CD14-positive monocyte (primary cell): ENCODE measurements at regions not wholly inside any gene's neighbourhood (a gene's known extent, or its start where the extent isn't known, plus 50 kb on each side); places are given as distances from the start of the nearest gene placed in this dataset.

Experiments
- DNase-seq, 3 donors: peaks; one replicate each; pipeline ENCODE4 v3.0.0-alpha.2; 2011 to 2022
- H2AFZ ChIP-seq: 2 replicates; pipeline ENCODE4 v1.6.0; 2012; ENCODE audit warnings: mild to moderate bottlenecking, low read depth, low read length, inconsistent platforms; ENCODE audit not compliant: insufficient read depth, poor library complexity, severe bottlenecking
- H3K27ac ChIP-seq, 2 donors: 1 replicate in 1 of 2; 2 replicates in 1 of 2; pipeline ENCODE4 v1.5.1; 2012 to 2013; ENCODE audit warnings: low read length in 2 of 2, control low read depth in 1 of 2, inconsistent platforms in 1 of 2, low read depth in 1 of 2, mild to moderate bottlenecking in 1 of 2
- H3K27me3 ChIP-seq, 2 donors: one replicate each; pipeline versions ENCODE4 v1.6.0 to v1.6.1; 2011 to 2013; ENCODE audit warnings: low read length in 2 of 2; ENCODE audit not compliant: control insufficient read depth in 2 of 2, insufficient read depth in 2 of 2
- H3K36me3 ChIP-seq, 2 donors: replicated peaks in 1 of 2; 1 replicate in 1 of 2; 2 replicates in 1 of 2; pipeline versions ENCODE4 v1.5.1 to v1.6.1; 2012 to 2013; ENCODE audit warnings: low read length in 2 of 2, control low read depth in 1 of 2, inconsistent platforms in 1 of 2, mild to moderate bottlenecking in 1 of 2; ENCODE audit not compliant: insufficient read depth in 2 of 2, control insufficient read depth in 1 of 2
- H3K4me1 ChIP-seq, 2 donors: 1 replicate in 1 of 2; 2 replicates in 1 of 2; pipeline versions ENCODE4 v1.5.1 to v1.6.1; 2012 to 2013; ENCODE audit warnings: low read length in 2 of 2, control low read depth in 1 of 2, inconsistent platforms in 1 of 2, mild to moderate bottlenecking in 1 of 2, moderate library complexity in 1 of 2; ENCODE audit not compliant: insufficient read depth in 2 of 2, control insufficient read depth in 1 of 2
- H3K4me2 ChIP-seq: replicated peaks from 2 replicates; pipeline ENCODE3; 2012; ENCODE audit warnings: low read length, moderate library complexity, mild to moderate bottlenecking; ENCODE audit not compliant: poor library complexity, severe bottlenecking; ENCODE audit errors: extremely low read depth
- H3K4me3 ChIP-seq, 3 experiments: fragments of 200-600 bp in 1 of 3; sonication (generic) in 1 of 3; replicated peaks in 1 of 3; 1 replicate in 2 of 3; 2 replicates in 1 of 3; pipeline ENCODE4 v1.5.1; 2011 to 2013; ENCODE audit warnings: low read length in 3 of 3, mild to moderate bottlenecking in 3 of 3, control low read depth in 2 of 3, low read depth in 2 of 3, inconsistent platforms in 1 of 3, moderate library complexity in 1 of 3
- H3K79me2 ChIP-seq: 2 replicates; pipeline ENCODE4 v1.6.0; 2012; ENCODE audit warnings: mild to moderate bottlenecking, control low read depth, inconsistent platforms, low read length, moderate library complexity; ENCODE audit not compliant: insufficient read depth
- H3K9ac ChIP-seq: 2 replicates; pipeline ENCODE4 v1.6.0; 2017; ENCODE audit warnings: low read length, mild to moderate bottlenecking; ENCODE audit not compliant: insufficient read depth, poor library complexity, severe bottlenecking
- H3K9me3 ChIP-seq, 2 donors: replicated peaks in 1 of 2; 1 replicate in 1 of 2; 2 replicates in 1 of 2; pipeline versions ENCODE4 v1.5.1 to v1.6.1; 2012 to 2013; ENCODE audit warnings: low read length in 2 of 2, control low read depth in 1 of 2; ENCODE audit not compliant: control insufficient read depth in 1 of 2, insufficient read depth in 1 of 2
- H4K20me1 ChIP-seq: 2 replicates; pipeline ENCODE4 v1.6.0; 2012; ENCODE audit warnings: mild to moderate bottlenecking, low read length, control low read depth, moderate library complexity; ENCODE audit not compliant: insufficient read depth
- H3K27ac Mint-ChIP-seq, 7 donors: one replicate each; pipeline ENCODE4 v1.8.0; 2020; ENCODE audit warnings: mild to moderate bottlenecking in 7 of 7, mixed read lengths in 7 of 7, moderate library complexity in 6 of 7, inconsistent platforms in 2 of 7
- H3K27me3 Mint-ChIP-seq, 3 donors: one replicate each; pipeline ENCODE4 v1.8.0; 2021 to 2022; ENCODE audit warnings: low read depth in 3 of 3, mild to moderate bottlenecking in 3 of 3, mixed read lengths in 3 of 3, moderate library complexity in 3 of 3, inconsistent platforms in 1 of 3
- H3K36me3 Mint-ChIP-seq, 2 donors: one replicate each; pipeline ENCODE4 v1.8.0; 2020; ENCODE audit warnings: mixed read lengths in 2 of 2, inconsistent platforms in 1 of 2, mild to moderate bottlenecking in 1 of 2
- H3K4me1 Mint-ChIP-seq: one replicate; pipeline ENCODE4 v1.8.0; 2020; ENCODE audit warnings: mild to moderate bottlenecking, mixed read lengths
- H3K4me3 Mint-ChIP-seq, 2 donors: one replicate each; pipeline ENCODE4 v1.8.0; 2020; ENCODE audit warnings: mild to moderate bottlenecking in 2 of 2, mixed read lengths in 2 of 2, moderate library complexity in 1 of 2
- H3K9me3 Mint-ChIP-seq, 7 donors: one replicate each; pipeline ENCODE4 v1.8.0; 2020 to 2022; ENCODE audit warnings: mixed read lengths in 7 of 7, mild to moderate bottlenecking in 6 of 7, moderate library complexity in 6 of 7, inconsistent platforms in 2 of 7
- WGBS: methylation state at CpG from one replicate; pipeline ENCODE4 v1.1.5; 2013; ENCODE audit warnings: missing lambda C conversion rate; ENCODE audit not compliant: insufficient coverage; 5-methylcytosine and 5-hydroxymethylcytosine counted together
- intact Hi-C, 2 donors: fragments of 100-400 bp; cut with micrococcal nuclease; formaldehyde crosslinking; loops; one replicate each; pipeline versions ENCODE4 v1.15.0 to v1.15.1; 2023
- TF ChIP-seq, protein P1 (sequence below): fragments of 200-600 bp; IDR thresholded peaks from one replicate; pipeline ENCODE4 v1.8.0; 2022; ENCODE audit warnings: antibody characterized with exemption, mild to moderate bottlenecking

DNA sequence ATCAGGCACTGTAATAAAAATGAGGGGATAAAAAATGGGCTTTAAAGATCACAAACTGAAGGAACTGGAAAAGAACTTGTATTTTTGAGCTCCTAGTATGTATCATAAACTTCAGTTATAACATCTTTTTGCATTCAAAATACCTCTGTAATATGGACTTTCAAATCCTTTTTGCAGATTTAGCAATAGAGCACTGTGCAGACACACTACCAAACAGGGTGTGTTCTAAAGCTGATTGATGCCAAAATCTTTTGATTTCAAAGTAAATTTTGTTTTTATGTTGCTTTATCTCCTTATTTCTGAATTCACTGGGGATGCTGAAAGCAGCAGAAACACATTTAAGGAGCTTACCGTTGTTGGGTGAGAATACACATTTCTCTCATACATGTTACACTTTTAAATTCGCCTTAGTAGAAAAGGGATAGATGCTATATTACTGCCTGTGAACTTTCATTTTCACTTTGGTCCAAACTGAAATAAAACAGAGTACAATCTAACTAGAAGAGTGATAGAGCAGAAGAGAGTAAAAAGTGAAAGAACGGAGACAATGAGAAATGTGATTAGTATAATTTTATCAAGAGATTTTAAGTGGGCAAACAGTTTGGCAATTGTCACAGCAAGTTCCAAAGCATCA, 1126.6 kb downstream of the BRINP3 start:
- Histone ChIP-seq H3K4me1 (no peaks in the 10 kb centered on the region), H3K36me3 (no peaks in the 10 kb centered on the region), H3K79me2 (no peaks in the 10 kb centered on the region), H2AFZ (no peak overlapping the region), H3K4me3 (no peak overlapping the region), H3K27ac (no peak overlapping the region), H3K27me3 (no peaks in the 10 kb centered on the region), H3K9me3 (no peaks in the 10 kb centered on the region), H4K20me1 (no peaks in the 10 kb centered on the region), H3K9ac (no peak overlapping the region), H3K4me2 (no peak overlapping the region)
- TF ChIP-seq, protein P1, sequence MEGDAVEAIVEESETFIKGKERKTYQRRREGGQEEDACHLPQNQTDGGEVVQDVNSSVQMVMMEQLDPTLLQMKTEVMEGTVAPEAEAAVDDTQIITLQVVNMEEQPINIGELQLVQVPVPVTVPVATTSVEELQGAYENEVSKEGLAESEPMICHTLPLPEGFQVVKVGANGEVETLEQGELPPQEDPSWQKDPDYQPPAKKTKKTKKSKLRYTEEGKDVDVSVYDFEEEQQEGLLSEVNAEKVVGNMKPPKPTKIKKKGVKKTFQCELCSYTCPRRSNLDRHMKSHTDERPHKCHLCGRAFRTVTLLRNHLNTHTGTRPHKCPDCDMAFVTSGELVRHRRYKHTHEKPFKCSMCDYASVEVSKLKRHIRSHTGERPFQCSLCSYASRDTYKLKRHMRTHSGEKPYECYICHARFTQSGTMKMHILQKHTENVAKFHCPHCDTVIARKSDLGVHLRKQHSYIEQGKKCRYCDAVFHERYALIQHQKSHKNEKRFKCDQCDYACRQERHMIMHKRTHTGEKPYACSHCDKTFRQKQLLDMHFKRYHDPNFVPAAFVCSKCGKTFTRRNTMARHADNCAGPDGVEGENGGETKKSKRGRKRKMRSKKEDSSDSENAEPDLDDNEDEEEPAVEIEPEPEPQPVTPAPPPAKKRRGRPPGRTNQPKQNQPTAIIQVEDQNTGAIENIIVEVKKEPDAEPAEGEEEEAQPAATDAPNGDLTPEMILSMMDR: no peak
- no peak for DNase-seq
- H3K9me3 Mint-ChIP-seq: peaks cover 0 to 3% (median 0%) of the 10 kb centered on the region in 7 donors
- H3K36me3 Mint-ChIP-seq: no peaks in the 10 kb centered on the region
- H3K27ac Mint-ChIP-seq: no peak overlapping the region
- intact Hi-C loops: no loop called here
- no peaks in the 10 kb centered on the region for H3K27me3 Mint-ChIP-seq
- H3K4me3 Mint-ChIP-seq: no peak overlapping the region
- 100% methylated on average over 1 of the region's 3 CpGs for WGBS
- H3K4me1 Mint-ChIP-seq: no peaks in the 10 kb centered on the region

DNA sequence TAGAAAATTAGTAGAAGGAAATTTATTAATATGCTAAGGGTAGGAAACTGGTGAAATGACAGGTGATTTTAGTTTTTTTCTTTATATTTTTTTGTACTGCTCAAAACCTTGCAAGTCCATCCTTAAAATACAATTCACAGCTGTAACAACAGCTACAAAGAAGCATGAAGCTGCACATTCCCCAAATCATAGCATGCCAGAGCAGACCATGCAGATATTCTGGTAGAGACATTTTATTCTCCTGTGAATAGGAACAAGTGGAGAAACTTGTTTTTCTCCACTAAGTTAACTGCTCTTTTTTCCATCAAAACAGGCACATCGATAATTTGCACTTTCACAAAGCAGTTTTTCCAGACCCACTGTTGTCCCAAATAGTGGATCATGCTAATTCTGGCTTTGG, 1125.7 kb downstream of the BRINP3 start:
- Mint-ChIP-seq H3K27ac (no peak overlapping the region), H3K9me3 (peaks cover 0 to 3% (median 0%) of the 10 kb centered on the region in 7 donors), H3K4me3 (no peak overlapping the region), H3K27me3 (no peaks in the 10 kb centered on the region), H3K36me3 (no peaks in the 10 kb centered on the region), H3K4me1 (no peaks in the 10 kb centered on the region)
- Histone ChIP-seq H4K20me1 (no peaks in the 10 kb centered on the region), H3K27ac (no peak overlapping the region), H3K4me1 (no peaks in the 10 kb centered on the region), H2AFZ (no peak overlapping the region), H3K4me3 (no peak overlapping the region), H3K36me3 (no peaks in the 10 kb centered on the region), H3K79me2 (no peaks in the 10 kb centered on the region), H3K4me2 (no peak overlapping the region), H3K9ac (no peak overlapping the region), H3K27me3 (no peaks in the 10 kb centered on the region), H3K9me3 (no peaks in the 10 kb centered on the region)
- intact Hi-C loops: no loop called here
- TF ChIP-seq, protein P1: no peak
- WGBS: 88% methylated on average over 1 of the region's 1 CpG
- DNase-seq: no peak
